ENCODE measurements at regions not wholly inside any gene's neighbourhood (a gene's known extent, or its start where the extent isn't known, plus 50 kb on each side); places are given as distances from the start of the nearest gene placed in this dataset.

DNA sequence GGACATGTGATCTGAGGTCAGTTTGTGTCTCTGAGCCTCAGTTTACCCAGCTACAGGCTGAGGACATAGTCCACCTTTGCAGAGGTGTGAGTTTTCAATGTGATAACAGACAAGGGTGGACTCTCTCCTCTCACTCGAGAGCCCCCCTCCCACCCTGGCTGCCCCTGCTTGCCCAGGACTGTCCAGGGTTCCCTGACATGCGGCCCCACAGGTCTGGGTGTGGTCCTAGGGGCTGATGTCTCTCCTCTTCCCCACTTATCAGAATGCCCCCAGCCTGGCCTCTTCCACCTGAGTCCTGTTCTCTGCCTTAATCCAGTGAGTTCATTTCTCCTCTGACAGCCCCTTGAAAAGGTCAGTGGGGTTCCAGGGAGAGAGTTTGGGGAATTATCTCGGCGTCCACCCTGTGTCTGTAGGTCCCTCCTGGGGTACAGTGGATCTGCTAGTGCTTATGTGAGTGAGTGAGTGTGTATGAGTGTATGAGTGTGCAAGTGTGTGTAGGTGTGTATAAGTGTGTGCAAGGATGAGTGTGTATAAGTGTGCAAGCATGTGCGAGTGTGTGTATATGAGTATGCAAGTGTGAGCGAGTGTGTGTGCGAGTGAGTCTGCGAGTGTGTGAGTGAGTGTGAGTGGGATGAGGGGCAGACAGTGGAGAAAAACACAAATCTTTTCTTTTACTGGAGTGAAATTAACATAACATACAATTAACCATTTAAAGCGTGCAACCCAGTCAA is 175.0 kb downstream of the IRF8 start:
- Histone ChIP-seq H3K27ac (peak overlapping the region; percentile 20 to 44), H3K4me3 (no peak overlapping the region), H3K36me3 (no peaks in the 10 kb centered on the region), H3K27me3 (peaks cover 0 to 13% of the 10 kb centered on the region in 2 donors), H3K4me1 (peaks cover 0 to 10% of the 10 kb centered on the region in 2 donors), H3K9me3 (no peaks in the 10 kb centered on the region)
- intact Hi-C loops (cut with DNase I) = loop anchor here (5.0 to 10.0 kb wide), 2 partner anchors 441 to 443 kb away; partner anchors contain the start of gene FOXF1 (in 1 of the 2)
- peak in 2 of 4 donors; percentile 25 to 53 for DNase-seq
- ATAC-seq = no peak
- TF ChIP-seq, protein P1, sequence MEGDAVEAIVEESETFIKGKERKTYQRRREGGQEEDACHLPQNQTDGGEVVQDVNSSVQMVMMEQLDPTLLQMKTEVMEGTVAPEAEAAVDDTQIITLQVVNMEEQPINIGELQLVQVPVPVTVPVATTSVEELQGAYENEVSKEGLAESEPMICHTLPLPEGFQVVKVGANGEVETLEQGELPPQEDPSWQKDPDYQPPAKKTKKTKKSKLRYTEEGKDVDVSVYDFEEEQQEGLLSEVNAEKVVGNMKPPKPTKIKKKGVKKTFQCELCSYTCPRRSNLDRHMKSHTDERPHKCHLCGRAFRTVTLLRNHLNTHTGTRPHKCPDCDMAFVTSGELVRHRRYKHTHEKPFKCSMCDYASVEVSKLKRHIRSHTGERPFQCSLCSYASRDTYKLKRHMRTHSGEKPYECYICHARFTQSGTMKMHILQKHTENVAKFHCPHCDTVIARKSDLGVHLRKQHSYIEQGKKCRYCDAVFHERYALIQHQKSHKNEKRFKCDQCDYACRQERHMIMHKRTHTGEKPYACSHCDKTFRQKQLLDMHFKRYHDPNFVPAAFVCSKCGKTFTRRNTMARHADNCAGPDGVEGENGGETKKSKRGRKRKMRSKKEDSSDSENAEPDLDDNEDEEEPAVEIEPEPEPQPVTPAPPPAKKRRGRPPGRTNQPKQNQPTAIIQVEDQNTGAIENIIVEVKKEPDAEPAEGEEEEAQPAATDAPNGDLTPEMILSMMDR (IDR thresholded peaks at IDR 0.05) = no peak

- Histone ChIP-seq H3K27ac (peak overlapping the region; percentile 20 to 44), H3K27me3 (peaks cover 0 to 7% of the 10 kb centered on the region in 2 donors), H3K36me3 (no peaks in the 10 kb centered on the region), H3K4me3 (no peak overlapping the region), H3K9me3 (no peaks in the 10 kb centered on the region), H3K4me1 (peaks cover 0 to 10% of the 10 kb centered on the region in 2 donors)
- DNase-seq (peak in 3 of 4 donors; percentile 32 to 63 (median 46)), ATAC-seq (peak; percentile 18)
- TF ChIP-seq, protein P1 (IDR thresholded peaks at IDR 0.05) = no peak
- intact Hi-C loops (cut with DNase I) = loop anchor here (5.0 to 10.0 kb wide), 2 partner anchors 440 to 442 kb away; partner anchors contain the start of gene FOXF1 (in 1 of the 2)
Observed at GRCh38 chr16:86074651-86075487, 175.9 kb downstream of the IRF8 start.

GRCh38 chr16:86075488-86075785 is 176.5 kb downstream of the IRF8 start:
- intact Hi-C loops (cut with DNase I) = loop anchor here in 1 of 2 donors (10.0 kb wide), 1 partner anchor 439 kb away; the partner anchor contains the start of gene FOXF1
- peak overlapping the region in 1 of 2 donors; percentile 20 for H3K27ac ChIP-seq
- DNase-seq = peak in 1 of 4 donors; percentile 22

GRCh38 chr16:86075839-86076440 is 177.0 kb downstream of the IRF8 start:
- no peaks in the 10 kb centered on the region for H3K9me3 ChIP-seq
- no peaks in the 10 kb centered on the region for H3K36me3 ChIP-seq
- DNase-seq (peak in 1 of 4 donors; percentile 13), ATAC-seq (no peak)
- intact Hi-C loops (cut with DNase I) = loop anchor here in 1 of 2 donors (10.0 kb wide), 1 partner anchor 439 kb away; the partner anchor contains the start of gene FOXF1
- peaks cover 0 to 13% of the 10 kb centered on the region in 2 donors for H3K27me3 ChIP-seq
- TF ChIP-seq, protein P1 (IDR thresholded peaks at IDR 0.05) = no peak
- no peak overlapping the region for H3K4me3 ChIP-seq
- H3K4me1 ChIP-seq = peaks cover 0 to 8% of the 10 kb centered on the region in 2 donors
- H3K27ac ChIP-seq = peak overlapping the region in 1 of 2 donors; percentile 20

More at GRCh38 chr16:86075488-86075785, 176.5 kb downstream of the IRF8 start:
- no peak overlapping the region for H3K4me3 ChIP-seq
- H3K36me3 ChIP-seq = no peaks in the 10 kb centered on the region
- TF ChIP-seq, protein P1 (IDR thresholded peaks at IDR 0.05) = no peak
- peaks cover 0 to 8% of the 10 kb centered on the region in 2 donors for H3K27me3 ChIP-seq
- no peak for ATAC-seq
- H3K9me3 ChIP-seq = no peaks in the 10 kb centered on the region
- H3K4me1 ChIP-seq = peaks cover 0 to 10% of the 10 kb centered on the region in 2 donors
